K562 (cell line): ENCODE measurements at regions not wholly inside any gene's neighbourhood (a gene's known extent, or its start where the extent isn't known, plus 50 kb on each side); places are given as distances from the start of the nearest gene placed in this dataset.

Source experiments
- ATAC-seq: fragments of 200-7000 bp; cut with Tn5 transposase; 3 replicates; pipeline ENCODE4 v1.9.1; 2020; ENCODE audit warnings: moderate library complexity
- BruUV-seq: library from RNA; stranded (reverse); fragments of 400-500 nt; replicated peaks from 2 replicates; lab custom pipeline; 2021; lab: Mats Ljungman, UMichigan
- CTCF ChIA-PET: fragments of 300-600 bp; formaldehyde crosslinking; extraction: SDS; loops from one replicate; lab custom pipeline; 2021; ENCODE audit warnings: low intra/inter-chr PET ratio; lab: Yijun Ruan, JAX
- POLR2A ChIA-PET: fragments of 300-600, 350-650 bp; sonication (Branson Sonifier 250); formaldehyde crosslinking; extraction: SDS; loops from one replicate; lab custom pipeline; 2021; ENCODE audit warnings: antibody characterized with exemption, inconsistent platforms; lab: Yijun Ruan, JAX
- DNase-seq, 4 experiments: peaks; one replicate each; pipeline versions ENCODE4 v3.0.0 to v3.0.0-alpha.2; 2011 to 2018; ENCODE audit warnings: low spot score in 3 of 4, mixed read lengths in 3 of 4; ENCODE audit errors: extremely low read depth in 1 of 4
- FAIRE-seq: peaks from 2 replicates; lab custom pipeline; 2011; peaks lifted over from hg19 to GRCh38; lab: Jason Lieb, UNC
- H2AFZ ChIP-seq: 2 replicates; pipeline ENCODE4 v1.6.0; 2011; ENCODE audit warnings: low read depth, low read length, control low read depth, inconsistent platforms
- H3K27ac ChIP-seq: fragments of 200-600 bp; 3 replicates; pipeline ENCODE4 v1.8.0; 2011; ENCODE audit warnings: low read depth, mild to moderate bottlenecking, control low read depth, inconsistent platforms, low read length, moderate library complexity, mixed read lengths; ENCODE audit errors: extremely low read depth
- H3K27me3 ChIP-seq, 2 experiments: fragments of 300-600 bp in 1 of 2; 2 replicates in 1 of 2; 3 replicates in 1 of 2; pipeline versions ENCODE4 v1.6.0 to v1.8.0; 2011; ENCODE audit warnings: inconsistent platforms in 2 of 2, low read length in 2 of 2, mild to moderate bottlenecking in 1 of 2, mixed read lengths in 1 of 2, moderate library complexity in 1 of 2; ENCODE audit not compliant: control insufficient read depth in 2 of 2, insufficient read depth in 2 of 2
- H3K36me3 ChIP-seq: fragments of 300-600 bp; 3 replicates; pipeline ENCODE4 v1.8.0; 2011; ENCODE audit warnings: mild to moderate bottlenecking, low read length, inconsistent platforms; ENCODE audit not compliant: control insufficient read depth, insufficient read depth
- H3K4me1 ChIP-seq, 2 experiments: fragments of 200-600 bp in 1 of 2; replicated peaks in 1 of 2; 2 replicates in 1 of 2; 3 replicates in 1 of 2; pipeline versions ENCODE4 v1.5.1 to v1.8.0; 2011; ENCODE audit warnings: inconsistent platforms in 2 of 2, low read length in 2 of 2, mild to moderate bottlenecking in 1 of 2, mixed read lengths in 1 of 2, moderate library complexity in 1 of 2; ENCODE audit not compliant: control insufficient read depth in 2 of 2, insufficient read depth in 2 of 2
- H3K4me2 ChIP-seq: 2 replicates; pipeline ENCODE4 v1.6.1; 2011; ENCODE audit warnings: low read length, control low read depth, inconsistent platforms, mixed read lengths; ENCODE audit not compliant: insufficient read depth
- H3K4me3 ChIP-seq: fragments of 200-600 bp; sonication (generic), shearing (Covaris generic); 2 replicates; pipeline ENCODE4 v1.5.1; 2016; ENCODE audit warnings: control low read depth, inconsistent platforms
- H3K79me2 ChIP-seq: fragments of 200-600 bp; 3 replicates; pipeline ENCODE4 v1.8.0; 2011; ENCODE audit warnings: low read length, inconsistent platforms; ENCODE audit not compliant: control insufficient read depth, insufficient read depth
- H3K9ac ChIP-seq, 2 experiments: 2 replicates each; pipeline versions ENCODE4 v1.6.0 to v1.6.1; 2011; ENCODE audit warnings: low read depth in 2 of 2, low read length in 2 of 2, control low read depth in 1 of 2, inconsistent platforms in 1 of 2, mild to moderate bottlenecking in 1 of 2, mixed read lengths in 1 of 2; ENCODE audit not compliant: insufficient read depth in 1 of 2
- H3K9me1 ChIP-seq: one replicate; pipeline ENCODE4 v1.6.0; 2011; ENCODE audit warnings: inconsistent platforms, mild to moderate bottlenecking, low read length, moderate library complexity; ENCODE audit not compliant: control insufficient read depth, insufficient read depth
- H3K9me3 ChIP-seq: replicated peaks from 2 replicates; pipeline ENCODE4 v1.5.1; 2011; ENCODE audit warnings: low read depth, low read length, inconsistent platforms; ENCODE audit not compliant: control insufficient read depth, insufficient read depth
- H4K20me1 ChIP-seq: replicated peaks from 2 replicates; pipeline ENCODE4 v1.6.1; 2011; ENCODE audit warnings: low read length, inconsistent platforms, mixed read lengths; ENCODE audit not compliant: control insufficient read depth, insufficient read depth
- C11orf30 ChIP-seq: fragments of 450-650 bp; IDR thresholded peaks from 2 replicates; pipeline ENCODE4 v1.6.1; 2016; ENCODE audit warnings: low read depth, mild to moderate bottlenecking
- E2F4 ChIP-seq: sonication (generic); formaldehyde crosslinking; IDR thresholded peaks from 2 replicates; pipeline ENCODE4 v1.8.0; 2022; ENCODE audit warnings: mild to moderate bottlenecking, low read depth, missing genetic modification reagents
- HDGF ChIP-seq: fragments of 450-650 bp; IDR thresholded peaks from 2 replicates; pipeline ENCODE4 v1.6.1; 2016
- HLTF ChIP-seq: fragments of 450-650 bp; IDR thresholded peaks from 2 replicates; pipeline ENCODE4 v1.6.1; 2016
- HMGN3 ChIP-seq: IDR thresholded peaks from 2 replicates; pipeline ENCODE4 v1.6.1; 2011; ENCODE audit warnings: borderline replicate concordance, low read depth, mild to moderate bottlenecking, mixed read lengths, low read length; ENCODE audit not compliant: insufficient read length; ENCODE audit errors: extremely low read depth
- HNRNPL ChIP-seq: fragments of 200-400 bp; formaldehyde crosslinking; IDR thresholded peaks from 2 replicates; pipeline ENCODE4 v1.6.1; 2017; ENCODE audit warnings: low read depth, mild to moderate bottlenecking, low read length
- MAFG ChIP-seq: fragments of 450-650 bp; conservative IDR thresholded peaks from 2 replicates; pipeline ENCODE4 v1.6.1; 2016; ENCODE audit warnings: missing genetic modification characterization, missing compliant biosample characterization
- MYNN ChIP-seq, 2 experiments: sonication (generic); formaldehyde crosslinking in 1 of 2; IDR thresholded peaks; 2 replicates each; pipeline versions ENCODE4 v1.5.0 to v1.6.1; 2016 to 2020; ENCODE audit warnings: antibody characterized with exemption in 1 of 2, missing genetic modification reagents in 1 of 2
- WGBS: fragments of 100-300 bp; shearing (Covaris generic); methylation state at CpG from one replicate; pipeline ENCODE4 v1.1.6; 2016; ENCODE audit warnings: low coverage, mixed read lengths; ENCODE audit not compliant: insufficient coverage; ENCODE audit errors: missing lambda C conversion rate; 5-methylcytosine and 5-hydroxymethylcytosine counted together
- in situ Hi-C: fragments of 300-500 bp; cut with MboI; formaldehyde crosslinking; loops from 4 replicates; pipeline ENCODE4 v1.15.0; 2018; ENCODE audit warnings: inconsistent platforms, mixed read lengths
- intact Hi-C: fragments of 100-400 bp; cut with micrococcal nuclease; formaldehyde crosslinking; loops from 2 replicates; pipeline ENCODE4 v1.14.2; 2022

GRCh38 chr17:53919356-53919755, 96.6 kb downstream of the KIF2B start (continued):
- no peak for TF ChIP-seq MAFG (tag)
- no peak for TF ChIP-seq HNRNPL

- Histone ChIP-seq H3K4me3 (no peak overlapping the region), H4K20me1 (no peaks in the 10 kb centered on the region), H3K27ac (no peak overlapping the region), H3K9me3 (no peaks in the 10 kb centered on the region), H3K4me1 (no peaks in the 10 kb centered on the region), H3K4me2 (no peak overlapping the region), H3K9ac (no peak overlapping the region), H3K9me1 (no peaks in the 10 kb centered on the region), H3K27me3 (no peaks in the 10 kb centered on the region), H2AFZ (no peak overlapping the region), H3K79me2 (no peaks in the 10 kb centered on the region), H3K36me3 (no peaks in the 10 kb centered on the region)
- no peak for TF ChIP-seq HMGN3
- TF ChIP-seq C11orf30 = no peak
- no peak for TF ChIP-seq HDGF
- TF ChIP-seq HLTF = no peak
- TF ChIP-seq MYNN (IDR thresholded peaks at IDR 0.05) = no peak
- TF ChIP-seq MYNN (CRISPR knock-in tag; IDR thresholded peaks at IDR 0.05) = no peak
- no peak for TF ChIP-seq E2F4 (CRISPR knock-in tag)
- intact Hi-C loops (no loop called here), in situ Hi-C loops (no loop called here)
- ChIA-PET CTCF (no interaction called here), POLR2A (no interaction called here)
- DNase-seq = no peak
- FAIRE-seq = no peak
- 0% methylated on average over 4 of the region's 4 CpGs for WGBS
- BruUV-seq = no TSS peak
- ATAC-seq = no peak
Observed at GRCh38 chr17:53924530-53925455, 102.1 kb downstream of the KIF2B start.
